MCF 10A (cell line): ENCODE measurements at regions not wholly inside any gene's neighbourhood (a gene's known extent, or its start where the extent isn't known, plus 50 kb on each side); places are given as distances from the start of the nearest gene placed in this dataset.

Source experiments
- BruUV-seq: library from RNA; stranded (reverse); fragments of 400-500 nt; replicated peaks from 2 replicates; lab custom pipeline; 2021; lab: Mats Ljungman, UMichigan
- CTCF ChIA-PET: fragments of 300-600 bp; sonication (Branson Sonifier 250); formaldehyde crosslinking; extraction: SDS; loops from one replicate; lab custom pipeline; 2021; ENCODE audit warnings: antibody characterized with exemption, inconsistent platforms; lab: Yijun Ruan, JAX
- POLR2A ChIA-PET: fragments of 300-600, 350-650 bp; sonication (Branson Sonifier 250); formaldehyde crosslinking; extraction: SDS; loops from one replicate; lab custom pipeline; 2020; ENCODE audit warnings: antibody characterized with exemption, inconsistent platforms; lab: Yijun Ruan, JAX
- DNase-seq: peaks from one replicate; pipeline ENCODE4 v3.0.0-alpha.2; 2018; ENCODE audit not compliant: unreplicated experiment
- H3K27ac Mint-ChIP-seq: one replicate; pipeline ENCODE4 v1.8.0; 2022; ENCODE audit warnings: mild to moderate bottlenecking, low read depth, mixed read lengths; ENCODE audit not compliant: unreplicated experiment
- H3K27me3 Mint-ChIP-seq: one replicate; pipeline ENCODE4 v1.8.0; 2022; ENCODE audit warnings: mixed read lengths; ENCODE audit not compliant: insufficient read depth, unreplicated experiment
- H3K36me3 Mint-ChIP-seq: one replicate; pipeline ENCODE4 v1.8.0; 2022; ENCODE audit warnings: mild to moderate bottlenecking, moderate library complexity, mixed read lengths; ENCODE audit not compliant: insufficient read depth, unreplicated experiment
- H3K4me1 Mint-ChIP-seq: one replicate; pipeline ENCODE4 v1.8.0; 2022; ENCODE audit warnings: mixed read lengths; ENCODE audit not compliant: insufficient read depth, unreplicated experiment
- H3K4me3 Mint-ChIP-seq: one replicate; pipeline ENCODE4 v1.8.0; 2022; ENCODE audit warnings: mild to moderate bottlenecking, moderate library complexity, mixed read lengths; ENCODE audit not compliant: unreplicated experiment
- H3K9me3 Mint-ChIP-seq: one replicate; pipeline ENCODE4 v1.8.0; 2022; ENCODE audit warnings: mixed read lengths; ENCODE audit not compliant: unreplicated experiment
- intact Hi-C: fragments of 100-400 bp; cut with micrococcal nuclease; formaldehyde crosslinking; loops from 2 replicates; pipeline ENCODE4 v1.14.1; 2022
- TF ChIP-seq, protein P1 (sequence below): fragments of 200-600 bp; IDR thresholded peaks from one replicate; pipeline ENCODE4 v1.8.0; 2022; ENCODE audit warnings: antibody characterized with exemption, mild to moderate bottlenecking; ENCODE audit not compliant: unreplicated experiment

DNA sequence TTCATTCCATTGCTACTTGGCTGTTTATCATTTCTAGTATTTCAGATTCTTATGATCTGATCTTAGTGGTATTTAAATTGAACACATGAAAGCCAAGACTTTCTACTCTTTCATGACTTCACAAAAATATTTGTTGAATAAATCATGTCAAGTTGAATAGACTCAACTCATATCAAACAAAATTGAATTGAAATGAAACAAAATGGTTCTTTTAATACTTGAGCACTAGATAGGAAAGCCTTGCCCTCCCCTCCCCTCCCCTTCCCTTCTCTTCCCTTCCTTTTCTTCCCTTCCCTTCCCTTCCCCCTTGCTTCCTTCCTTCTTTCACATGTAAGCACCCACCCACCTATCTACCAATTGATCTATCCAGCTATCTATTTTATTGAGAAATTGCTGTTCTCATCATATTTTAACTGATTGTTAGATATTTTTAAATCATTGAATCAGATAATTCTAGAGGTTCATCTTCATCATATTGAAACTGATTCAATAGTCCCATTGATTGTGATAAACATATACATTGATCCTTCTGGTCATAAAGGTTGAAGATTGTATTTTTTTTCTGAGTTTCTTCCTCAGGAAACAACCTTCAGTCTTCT, 2015.9 kb downstream of the LRRC4C start:
- H3K36me3 Mint-ChIP-seq: no peaks in the 10 kb centered on the region
- H3K27me3 Mint-ChIP-seq: no peaks in the 10 kb centered on the region
- TF ChIP-seq, protein P1, sequence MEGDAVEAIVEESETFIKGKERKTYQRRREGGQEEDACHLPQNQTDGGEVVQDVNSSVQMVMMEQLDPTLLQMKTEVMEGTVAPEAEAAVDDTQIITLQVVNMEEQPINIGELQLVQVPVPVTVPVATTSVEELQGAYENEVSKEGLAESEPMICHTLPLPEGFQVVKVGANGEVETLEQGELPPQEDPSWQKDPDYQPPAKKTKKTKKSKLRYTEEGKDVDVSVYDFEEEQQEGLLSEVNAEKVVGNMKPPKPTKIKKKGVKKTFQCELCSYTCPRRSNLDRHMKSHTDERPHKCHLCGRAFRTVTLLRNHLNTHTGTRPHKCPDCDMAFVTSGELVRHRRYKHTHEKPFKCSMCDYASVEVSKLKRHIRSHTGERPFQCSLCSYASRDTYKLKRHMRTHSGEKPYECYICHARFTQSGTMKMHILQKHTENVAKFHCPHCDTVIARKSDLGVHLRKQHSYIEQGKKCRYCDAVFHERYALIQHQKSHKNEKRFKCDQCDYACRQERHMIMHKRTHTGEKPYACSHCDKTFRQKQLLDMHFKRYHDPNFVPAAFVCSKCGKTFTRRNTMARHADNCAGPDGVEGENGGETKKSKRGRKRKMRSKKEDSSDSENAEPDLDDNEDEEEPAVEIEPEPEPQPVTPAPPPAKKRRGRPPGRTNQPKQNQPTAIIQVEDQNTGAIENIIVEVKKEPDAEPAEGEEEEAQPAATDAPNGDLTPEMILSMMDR: no peak
- POLR2A ChIA-PET: no interaction called here
- no peaks in the 10 kb centered on the region for H3K4me1 Mint-ChIP-seq
- no peak overlapping the region for H3K4me3 Mint-ChIP-seq
- intact Hi-C loops: no loop called here
- no peak for DNase-seq
- CTCF ChIA-PET: interaction anchor here (0.9 kb wide), 1 partner anchor 98 kb away, joined by 3 read pairs; no protein-coding TSS in a partner anchor
- H3K27ac Mint-ChIP-seq: no peak overlapping the region
- no peaks in the 10 kb centered on the region for H3K9me3 Mint-ChIP-seq
- no TSS peak for BruUV-seq

DNA sequence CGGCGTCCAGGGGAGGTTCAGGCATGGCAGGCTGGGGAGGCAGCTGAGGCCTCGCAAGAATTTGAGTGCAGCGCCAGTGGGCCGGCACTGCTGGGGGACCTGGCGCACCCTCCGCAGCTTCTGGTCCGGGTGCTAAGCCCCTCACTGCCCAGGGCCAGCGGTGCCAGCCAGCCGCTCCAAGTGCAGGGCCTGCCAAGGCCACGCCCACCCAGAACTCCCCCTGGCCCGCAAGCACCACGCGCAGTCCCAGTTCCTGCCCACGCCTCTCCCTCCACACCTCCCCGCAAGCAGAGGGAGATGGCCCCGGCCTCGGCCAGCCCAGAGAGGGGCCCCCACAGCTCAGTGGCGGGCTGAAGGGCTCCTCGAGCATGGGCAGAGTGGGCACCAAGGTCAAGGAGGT, 2017.3 kb downstream of the LRRC4C start:
- TF ChIP-seq, protein P1: no peak
- intact Hi-C loops: no loop called here
- Mint-ChIP-seq H3K4me3 (no peak overlapping the region), H3K4me1 (no peaks in the 10 kb centered on the region), H3K27ac (no peak overlapping the region), H3K27me3 (no peaks in the 10 kb centered on the region), H3K36me3 (no peaks in the 10 kb centered on the region), H3K9me3 (no peaks in the 10 kb centered on the region)
- CTCF ChIA-PET: interaction anchor here (0.6 kb wide), 2 partner anchors 68 to 1853 kb away, joined by 3 read pairs; no protein-coding TSS in a partner anchor
- no peak for DNase-seq
- no TSS peak for BruUV-seq
- POLR2A ChIA-PET: no interaction called here

DNA sequence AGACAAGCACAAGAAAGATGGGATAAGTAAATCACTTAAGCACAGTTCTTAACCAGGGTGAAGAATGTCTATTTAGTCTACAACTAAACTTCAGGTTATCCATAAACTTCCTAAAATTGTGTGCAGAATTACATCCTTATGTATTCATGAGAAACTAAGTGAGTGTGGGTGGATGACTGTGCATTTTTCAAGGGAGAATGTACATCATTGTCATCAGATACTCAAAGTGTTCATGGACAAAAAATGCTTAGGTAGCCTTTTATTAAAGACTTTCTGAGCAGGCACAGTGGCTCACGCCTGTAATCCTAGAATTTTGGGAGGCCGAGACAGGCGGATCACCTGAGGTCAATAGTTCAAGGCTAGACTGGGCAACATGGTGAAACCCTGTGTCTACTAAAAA, 2023.8 kb downstream of the LRRC4C start:
- H3K27ac Mint-ChIP-seq: no peak overlapping the region
- DNase-seq: no peak
- CTCF ChIA-PET: no interaction called here

DNA sequence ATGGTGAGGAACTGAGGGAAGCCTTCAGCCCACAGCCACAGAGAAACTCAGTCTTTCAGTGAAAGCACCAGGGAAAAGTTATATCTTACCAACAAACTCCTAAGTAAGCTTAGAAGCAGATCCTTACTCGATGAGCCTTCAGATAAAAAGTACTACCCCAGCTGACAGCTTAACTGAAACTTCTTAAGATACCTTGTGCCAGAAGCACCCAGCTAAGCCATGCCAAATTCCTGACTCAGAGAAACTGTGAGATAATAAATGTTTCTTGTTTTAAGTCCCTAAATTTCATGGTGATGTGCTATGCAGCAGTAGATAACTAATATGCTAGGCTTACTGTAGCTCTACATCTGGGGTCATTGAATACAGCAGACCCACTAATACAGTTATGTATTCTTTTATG, 2025.0 kb downstream of the LRRC4C start:
- TF ChIP-seq, protein P1: no peak
- no peaks in the 10 kb centered on the region for H3K4me1 Mint-ChIP-seq
- no TSS peak for BruUV-seq
- H3K36me3 Mint-ChIP-seq: no peaks in the 10 kb centered on the region
- intact Hi-C loops: no loop called here
- no peak overlapping the region for H3K27ac Mint-ChIP-seq
- no peak overlapping the region for H3K4me3 Mint-ChIP-seq
- DNase-seq: no peak
- CTCF ChIA-PET: interaction anchor here (0.5 to 0.8 kb wide), 2 partner anchors 83 to 290 kb away, joined by 3 to 4 read pairs; no protein-coding TSS in a partner anchor
- no peaks in the 10 kb centered on the region for H3K27me3 Mint-ChIP-seq
- H3K9me3 Mint-ChIP-seq: no peaks in the 10 kb centered on the region
- POLR2A ChIA-PET: no interaction called here

More for the DNA sequence above, 2023.8 kb downstream of the LRRC4C start:
- no TSS peak for BruUV-seq
- Mint-ChIP-seq H3K36me3 (no peaks in the 10 kb centered on the region), H3K27me3 (no peaks in the 10 kb centered on the region), H3K4me3 (no peak overlapping the region), H3K9me3 (no peaks in the 10 kb centered on the region), H3K4me1 (no peaks in the 10 kb centered on the region)
- intact Hi-C loops: no loop called here
- POLR2A ChIA-PET: no interaction called here
- TF ChIP-seq, protein P1: no peak
